ENCODE measurements at regions not wholly inside any gene's neighbourhood (a gene's known extent, or its start where the extent isn't known, plus 50 kb on each side); places are given as distances from the start of the nearest gene placed in this dataset.
"Not testable (repeated sequence)": the region's sequence is repeated elsewhere in the genome, so short reads cannot be mapped to it uniquely, and the experiment has no call there.

DNA sequence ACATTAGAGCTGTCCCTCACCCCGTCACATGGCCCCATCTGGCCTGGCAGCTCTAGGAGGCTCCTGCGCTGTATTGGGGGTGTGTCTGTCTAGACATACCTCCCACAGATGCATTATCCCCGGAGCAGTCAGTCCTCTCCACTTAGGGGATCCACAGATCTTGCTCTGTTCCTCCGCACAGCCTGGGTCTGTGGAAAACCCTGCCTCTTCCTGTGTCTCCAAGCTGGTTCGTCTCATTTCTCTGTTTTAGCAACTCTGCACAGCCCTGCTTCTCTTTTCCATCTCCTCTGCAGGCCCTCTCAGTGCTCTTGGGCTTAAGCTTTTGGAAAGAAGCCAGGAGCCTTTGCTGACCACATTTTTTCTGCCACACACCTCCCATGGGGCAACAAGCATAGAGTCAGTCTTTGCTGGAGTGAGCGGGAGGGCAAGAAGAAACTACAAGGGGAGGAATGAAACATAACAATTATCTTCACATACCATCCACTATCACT is 241.5 kb downstream of the FOXD2 start:
- DNase-seq (ENCODE audit: low read depth in 4 of 4, low spot score in 3 of 4) = no peak

GRCh38 chr1:47679826-47680225 is 242.0 kb downstream of the FOXD2 start:
- DNase-seq (ENCODE audit: low read depth in 4 of 4, low spot score in 3 of 4) = no peak

- no peak for DNase-seq (ENCODE audit: low read depth in 4 of 4, low spot score in 3 of 4)
These were observed 243.1 kb downstream of the FOXD2 start for GRCh38 chr1:47680815-47681475.

DNA sequence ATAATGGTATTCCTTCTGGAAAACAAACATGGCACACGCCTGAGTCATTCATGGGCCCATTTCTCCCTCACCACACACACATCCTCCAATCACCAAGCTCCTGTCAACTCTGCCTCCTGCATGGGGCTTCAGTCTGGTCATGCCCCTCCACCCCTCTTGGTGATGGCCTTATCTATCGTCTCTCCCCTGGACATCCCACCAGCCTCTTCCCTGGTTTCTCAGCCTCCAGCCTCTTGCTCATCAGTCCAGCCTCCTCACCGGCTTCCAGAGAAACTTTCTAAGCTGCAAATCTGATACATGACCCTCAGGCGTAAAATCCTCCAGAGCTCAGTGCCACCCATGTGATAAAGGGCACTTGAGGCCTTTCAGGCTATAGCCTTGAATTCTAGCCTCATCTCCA is 243.9 kb downstream of the FOXD2 start:
- DNase-seq (ENCODE audit: low read depth in 4 of 4, low spot score in 3 of 4) = no peak

- no peak for DNase-seq (ENCODE audit: low read depth in 4 of 4, low spot score in 3 of 4)
These were observed 244.4 kb downstream of the FOXD2 start for GRCh38 chr1:47682198-47682597.

GRCh38 chr1:47682786-47683350 is 245.0 kb downstream of the FOXD2 start:
- DNase-seq (ENCODE audit: low read depth in 4 of 4, low spot score in 3 of 4) = no peak

- DNase-seq (ENCODE audit: low read depth in 4 of 4, low spot score in 3 of 4) = no peak
These were observed 245.6 kb downstream of the FOXD2 start for GRCh38 chr1:47683401-47683800.

DNA sequence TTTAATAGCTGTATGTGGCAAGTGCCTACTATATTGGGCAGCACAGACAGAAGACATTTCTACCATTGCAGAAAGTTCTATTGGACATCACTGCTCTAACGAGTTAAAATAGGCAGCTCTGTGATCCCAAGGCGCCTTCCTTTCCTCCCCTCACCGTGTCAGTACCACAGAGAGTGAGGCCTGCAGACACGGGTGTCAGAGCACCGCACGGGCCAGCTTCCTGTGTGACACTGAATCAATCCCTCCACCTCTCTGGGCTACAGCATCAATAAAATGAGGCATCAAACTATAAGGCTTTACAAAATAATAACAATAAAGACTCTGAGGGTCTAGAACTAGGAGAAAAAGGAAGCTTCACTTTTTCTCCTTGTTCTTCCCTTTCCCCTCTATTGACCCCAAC is 246.7 kb downstream of the FOXD2 start:
- no peak for DNase-seq (ENCODE audit: low read depth in 4 of 4, low spot score in 3 of 4)

DNA sequence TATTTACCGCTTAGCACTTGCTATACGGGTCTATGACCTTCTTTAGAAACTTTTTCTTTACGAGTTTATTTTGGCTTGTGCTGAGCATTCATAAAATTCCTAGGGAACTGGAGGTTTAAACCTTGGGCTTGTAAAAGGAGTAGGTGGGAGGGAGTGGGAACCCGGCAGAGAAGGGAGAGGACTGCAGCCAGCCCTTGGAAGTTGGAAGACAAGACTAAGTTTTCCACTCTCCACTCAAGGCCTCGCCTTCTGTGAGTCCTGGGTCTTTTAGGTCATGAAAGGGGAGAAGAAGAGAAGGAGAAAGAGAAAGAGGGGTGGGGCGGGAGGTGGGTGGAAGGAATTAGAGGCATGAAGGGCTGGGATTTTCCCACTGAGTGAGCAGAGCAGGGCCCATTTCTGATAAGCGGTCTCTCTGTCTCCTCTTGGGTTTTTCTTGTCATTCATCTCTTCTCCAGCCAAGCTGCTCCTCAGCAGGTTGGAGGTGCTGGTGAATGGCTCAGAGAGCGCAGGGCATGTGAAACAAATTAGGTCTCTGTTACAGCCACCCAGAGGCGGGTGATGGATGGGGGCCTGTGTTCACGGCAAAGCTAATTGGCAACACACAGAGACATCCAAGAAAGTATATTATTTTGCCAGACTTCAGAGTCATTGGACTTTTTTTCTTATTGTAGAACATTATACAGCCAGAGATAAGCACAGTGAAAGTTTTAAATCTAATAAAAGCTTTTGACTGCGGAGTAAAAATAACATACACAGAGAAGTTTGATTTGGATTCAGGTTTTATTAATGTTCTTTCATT is 247.3 kb downstream of the FOXD2 start:
- no peak for DNase-seq (ENCODE audit: low read depth in 4 of 4, low spot score in 3 of 4)

- DNase-seq (ENCODE audit: low read depth in 4 of 4, low spot score in 3 of 4) = no peak
These were observed 247.9 kb downstream of the FOXD2 start for GRCh38 chr1:47685763-47686066.

- DNase-seq (ENCODE audit: low read depth in 4 of 4, low spot score in 3 of 4) = no peak
These were observed 249.1 kb downstream of the FOXD2 start for GRCh38 chr1:47686731-47687630.

DNA sequence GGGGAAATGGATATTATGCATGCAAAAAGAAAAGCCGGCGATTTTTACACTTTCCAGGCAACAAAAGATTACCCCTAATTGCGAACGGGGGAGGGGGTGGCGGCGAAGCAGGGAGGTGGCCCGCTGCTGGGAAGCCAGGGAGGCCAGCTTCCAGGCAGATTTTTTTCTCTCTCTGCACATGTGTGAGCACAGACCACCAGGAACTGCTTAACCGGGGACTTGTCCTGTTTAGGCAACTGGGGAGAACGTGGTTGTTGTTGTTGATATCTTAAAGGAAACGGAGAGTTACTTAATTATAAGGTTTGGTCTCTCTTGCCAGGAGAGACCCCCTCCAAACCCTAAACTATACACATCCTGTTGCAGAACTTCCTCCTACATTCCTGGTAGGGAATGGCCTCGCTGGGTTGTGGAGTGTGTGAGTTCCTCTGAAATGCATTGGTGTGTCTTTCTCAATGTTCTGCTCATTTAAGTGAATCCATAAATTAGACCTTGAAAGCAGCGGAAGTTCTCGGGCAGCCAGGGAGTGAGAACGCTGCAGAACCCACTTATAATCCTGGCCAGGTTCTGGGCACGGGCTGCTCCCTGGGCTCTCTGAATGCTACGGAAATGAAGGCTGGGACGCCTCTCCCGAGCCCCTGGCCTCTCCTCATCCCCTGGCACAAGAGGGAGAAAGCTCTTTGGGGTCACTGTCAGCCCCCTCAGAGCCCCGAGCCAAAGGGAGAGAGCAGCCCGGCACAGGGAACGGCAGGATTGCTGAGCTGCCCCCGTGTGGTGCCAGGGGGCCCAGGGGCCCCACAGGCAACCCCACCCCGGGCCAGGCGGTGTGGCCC is 250.0 kb downstream of the FOXD2 start:
- DNase-seq (ENCODE audit: low read depth in 4 of 4, low spot score in 3 of 4) = no peak

GRCh38 chr1:47688461-47689296 is 250.8 kb downstream of the FOXD2 start:
- DNase-seq (ENCODE audit: low read depth in 4 of 4, low spot score in 3 of 4) = no peak

GRCh38 chr1:47689894-47690293 is 252.1 kb downstream of the FOXD2 start:
- no peak for DNase-seq (ENCODE audit: low read depth in 4 of 4, low spot score in 3 of 4)

DNA sequence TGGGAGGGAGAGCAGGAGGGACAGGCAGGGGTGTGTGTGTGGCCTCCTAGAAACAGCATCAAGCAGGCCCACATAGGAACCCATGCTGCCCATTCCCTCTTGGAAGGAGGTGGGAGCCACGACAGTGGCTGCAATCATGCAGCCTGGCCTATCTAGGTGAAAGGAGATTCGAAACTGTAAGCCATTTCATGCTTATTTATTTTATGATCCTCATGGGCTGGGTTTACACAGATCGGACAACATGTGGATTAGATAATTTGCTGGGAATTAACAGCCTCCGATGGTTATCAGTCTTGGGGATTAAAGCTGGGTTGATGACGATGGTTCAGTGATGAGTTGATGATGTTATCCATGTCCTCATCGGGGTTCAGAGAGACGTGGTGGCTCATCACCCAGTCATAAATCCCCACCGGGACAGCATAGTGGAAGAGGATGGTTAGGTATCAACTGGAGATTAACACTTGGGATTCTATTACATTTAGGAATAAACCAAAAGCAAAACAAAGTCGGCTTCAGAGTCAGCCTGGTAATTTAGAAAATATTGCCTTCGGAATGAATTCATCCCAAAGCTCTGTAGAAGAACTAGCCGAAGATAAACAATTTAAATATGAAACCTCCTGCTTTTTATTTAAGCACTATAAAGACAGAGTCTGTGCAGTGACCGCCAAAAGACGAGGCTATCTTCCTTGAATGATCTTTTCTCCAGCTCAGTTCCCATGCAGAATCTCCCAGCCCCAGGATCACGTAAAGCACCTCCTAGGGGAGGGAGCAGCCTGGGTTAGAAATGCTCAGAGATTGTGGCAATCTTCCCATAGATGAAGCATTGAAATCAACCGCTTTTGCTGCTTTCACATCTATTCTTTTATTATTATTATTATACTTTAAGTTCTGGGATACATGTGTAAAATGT is 252.8 kb downstream of the FOXD2 start:
- no peak for DNase-seq (ENCODE audit: low read depth in 4 of 4, low spot score in 3 of 4)

GRCh38 chr1:47691293-47691692 is 253.4 kb downstream of the FOXD2 start:
- not testable (repeated sequence) for DNase-seq (ENCODE audit: low read depth in 4 of 4, low spot score in 3 of 4)

GRCh38 chr1:47692196-47692595 is 254.4 kb downstream of the FOXD2 start:
- DNase-seq (ENCODE audit: low read depth in 4 of 4, low spot score in 3 of 4) = no peak

GRCh38 chr1:47693115-47693514 is 255.3 kb downstream of the FOXD2 start:
- no peak for DNase-seq (ENCODE audit: low read depth in 4 of 4, low spot score in 3 of 4)

All from left renal pelvis (tissue), 4 donors.